DND-41 (cell line): ENCODE measurements at regions not wholly inside any gene's neighbourhood (a gene's known extent, or its start where the extent isn't known, plus 50 kb on each side); places are given as distances from the start of the nearest gene placed in this dataset.

Experiments used
- ATAC-seq: fragments of 200-7000 bp; cut with Tn5 transposase; 3 replicates; pipeline ENCODE4 v1.9.1; 2021; ENCODE audit warnings: low read depth; ENCODE audit not compliant: insufficient read depth
- DNase-seq: peaks from one replicate; pipeline ENCODE4 v3.0.0-alpha.2; 2020
- H2AFZ ChIP-seq: 2 replicates; pipeline ENCODE4 v1.6.0; 2012; ENCODE audit warnings: low read depth, low read length
- H3K27ac ChIP-seq: 2 replicates; pipeline ENCODE4 v1.5.1; 2012; ENCODE audit warnings: low read length, inconsistent platforms
- H3K27me3 ChIP-seq: fragments of 200-600 bp; sonication (generic); 2 replicates; pipeline ENCODE4 v1.6.0; 2012; ENCODE audit warnings: low read length, mild to moderate bottlenecking, inconsistent platforms; ENCODE audit not compliant: insufficient read depth, poor library complexity
- H3K36me3 ChIP-seq: 2 replicates; pipeline ENCODE4 v1.5.1; 2012; ENCODE audit warnings: low read length, inconsistent platforms; ENCODE audit not compliant: insufficient read depth
- H3K4me1 ChIP-seq: 2 replicates; pipeline ENCODE4 v1.5.1; 2012; ENCODE audit warnings: mild to moderate bottlenecking, low read length; ENCODE audit not compliant: insufficient read depth
- H3K4me2 ChIP-seq: 2 replicates; pipeline ENCODE4 v1.6.0; 2012; ENCODE audit warnings: mild to moderate bottlenecking, moderate library complexity, low read length, inconsistent platforms; ENCODE audit not compliant: insufficient read depth
- H3K4me3 ChIP-seq, 2 experiments: fragments of 200-600 bp in 1 of 2; shearing (Covaris generic) in 1 of 2; 2 replicates each; pipeline ENCODE4 v1.5.1; 2012 to 2016; ENCODE audit warnings: inconsistent platforms in 2 of 2, low read length in 2 of 2, mild to moderate bottlenecking in 2 of 2, low read depth in 1 of 2, moderate library complexity in 1 of 2
- H3K79me2 ChIP-seq: 2 replicates; pipeline ENCODE4 v1.6.0; 2012; ENCODE audit warnings: low read length, inconsistent platforms; ENCODE audit not compliant: insufficient read depth
- H3K9ac ChIP-seq: 2 replicates; pipeline ENCODE4 v1.6.0; 2012; ENCODE audit warnings: low read depth, mild to moderate bottlenecking, inconsistent platforms, low read length, moderate library complexity
- H3K9me3 ChIP-seq: 2 replicates; pipeline ENCODE4 v1.5.1; 2012; ENCODE audit warnings: low read length, moderate library complexity, mild to moderate bottlenecking, inconsistent platforms; ENCODE audit not compliant: insufficient read depth, severe bottlenecking
- H4K20me1 ChIP-seq: 2 replicates; pipeline ENCODE4 v1.6.0; 2012; ENCODE audit warnings: low read length; ENCODE audit not compliant: insufficient read depth
- EZH2 ChIP-seq: IDR thresholded peaks from 3 replicates; pipeline ENCODE4 v1.6.1; 2012; ENCODE audit warnings: borderline replicate concordance, low read depth, mild to moderate bottlenecking, moderate library complexity, low read length, inconsistent platforms; ENCODE audit not compliant: severe bottlenecking
- TF ChIP-seq, protein P1 (sequence below): IDR thresholded peaks from 2 replicates; pipeline ENCODE4 v1.5.1; 2012; ENCODE audit warnings: borderline replicate concordance, low read length, moderate library complexity, mild to moderate bottlenecking; ENCODE audit not compliant: poor library complexity, severe bottlenecking; ENCODE audit errors: extremely low read depth

DNA sequence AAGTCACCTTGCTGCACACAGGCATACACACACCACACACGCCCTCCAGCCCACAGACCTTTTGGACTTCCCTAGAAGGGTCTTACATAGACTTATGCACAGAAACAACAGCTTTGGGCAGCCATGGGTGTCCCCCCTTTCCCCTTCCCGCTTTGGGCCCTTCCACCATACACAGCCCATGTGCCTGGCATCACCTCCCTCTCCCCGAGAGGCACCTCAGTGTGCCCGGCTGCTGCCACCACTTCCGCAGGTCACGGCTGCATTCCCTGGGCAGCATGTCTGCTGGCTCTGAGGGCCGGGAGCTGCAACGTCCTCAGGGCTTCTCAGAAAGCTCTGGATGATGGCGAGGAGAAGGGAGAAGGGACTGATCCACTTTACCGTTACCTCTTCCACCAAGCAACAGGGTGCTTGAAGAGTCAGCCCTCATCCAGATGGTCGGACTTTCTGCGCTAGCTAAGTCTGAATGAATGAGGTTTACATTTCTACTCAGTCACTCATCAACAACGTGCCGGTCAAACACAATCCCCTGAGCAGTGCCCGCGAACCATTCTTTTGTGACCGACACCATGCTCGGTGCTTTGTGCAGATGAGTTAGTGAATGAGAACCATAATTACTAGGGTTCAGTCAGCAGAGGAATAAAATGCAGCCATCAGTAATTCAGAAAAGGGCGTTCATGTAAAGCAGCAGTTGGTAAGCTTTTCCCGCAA lies 72.2 kb upstream of the BCL11B start:
- Histone ChIP-seq H3K4me2 (no peak overlapping the region), H3K27me3 (peaks cover 12% of the 10 kb centered on the region), H3K4me1 (no peaks in the 10 kb centered on the region), H3K36me3 (no peaks in the 10 kb centered on the region), H3K9ac (no peak overlapping the region), H3K79me2 (no peaks in the 10 kb centered on the region), H4K20me1 (no peaks in the 10 kb centered on the region), H2AFZ (peak overlapping the region; percentile 20; the same call in 1 of the 2 replicates), H3K27ac (no peak overlapping the region), H3K9me3 (no peaks in the 10 kb centered on the region), H3K4me3 (no peak overlapping the region)
- no peak for TF ChIP-seq EZH2
- TF ChIP-seq, protein P1, sequence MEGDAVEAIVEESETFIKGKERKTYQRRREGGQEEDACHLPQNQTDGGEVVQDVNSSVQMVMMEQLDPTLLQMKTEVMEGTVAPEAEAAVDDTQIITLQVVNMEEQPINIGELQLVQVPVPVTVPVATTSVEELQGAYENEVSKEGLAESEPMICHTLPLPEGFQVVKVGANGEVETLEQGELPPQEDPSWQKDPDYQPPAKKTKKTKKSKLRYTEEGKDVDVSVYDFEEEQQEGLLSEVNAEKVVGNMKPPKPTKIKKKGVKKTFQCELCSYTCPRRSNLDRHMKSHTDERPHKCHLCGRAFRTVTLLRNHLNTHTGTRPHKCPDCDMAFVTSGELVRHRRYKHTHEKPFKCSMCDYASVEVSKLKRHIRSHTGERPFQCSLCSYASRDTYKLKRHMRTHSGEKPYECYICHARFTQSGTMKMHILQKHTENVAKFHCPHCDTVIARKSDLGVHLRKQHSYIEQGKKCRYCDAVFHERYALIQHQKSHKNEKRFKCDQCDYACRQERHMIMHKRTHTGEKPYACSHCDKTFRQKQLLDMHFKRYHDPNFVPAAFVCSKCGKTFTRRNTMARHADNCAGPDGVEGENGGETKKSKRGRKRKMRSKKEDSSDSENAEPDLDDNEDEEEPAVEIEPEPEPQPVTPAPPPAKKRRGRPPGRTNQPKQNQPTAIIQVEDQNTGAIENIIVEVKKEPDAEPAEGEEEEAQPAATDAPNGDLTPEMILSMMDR = no peak
- no peak for DNase-seq
- ATAC-seq = no peak

DNA sequence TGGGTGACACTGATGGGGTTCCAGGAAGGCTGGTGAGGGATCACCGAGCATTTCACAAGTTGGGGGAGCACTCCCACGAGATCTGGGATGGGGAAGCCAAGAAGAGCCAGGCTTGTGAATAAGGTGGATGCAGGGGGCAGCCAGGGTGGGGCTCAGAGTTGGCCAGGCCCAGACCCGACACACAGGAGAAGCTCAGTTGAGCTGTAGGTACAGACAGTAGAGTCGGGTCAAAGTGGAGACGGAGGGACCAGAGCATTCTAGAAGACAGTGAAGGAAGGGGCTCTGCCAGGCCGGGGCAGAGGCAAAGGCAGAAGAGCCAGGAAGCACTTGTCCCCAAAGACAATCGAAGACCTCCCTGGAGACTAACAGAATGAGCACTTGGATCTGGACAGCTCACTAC lies 70.9 kb upstream of the BCL11B start:
- Histone ChIP-seq H3K9ac (no peak overlapping the region), H3K9me3 (no peaks in the 10 kb centered on the region), H3K4me3 (no peak overlapping the region), H3K4me1 (no peaks in the 10 kb centered on the region), H3K79me2 (no peaks in the 10 kb centered on the region), H2AFZ (no peak overlapping the region), H4K20me1 (no peaks in the 10 kb centered on the region), H3K36me3 (no peaks in the 10 kb centered on the region), H3K27me3 (peaks cover 12% of the 10 kb centered on the region), H3K4me2 (no peak overlapping the region), H3K27ac (no peak overlapping the region)
- ATAC-seq (no peak), DNase-seq (no peak)
- TF ChIP-seq, protein P1 = no peak
- no peak for TF ChIP-seq EZH2

DNA sequence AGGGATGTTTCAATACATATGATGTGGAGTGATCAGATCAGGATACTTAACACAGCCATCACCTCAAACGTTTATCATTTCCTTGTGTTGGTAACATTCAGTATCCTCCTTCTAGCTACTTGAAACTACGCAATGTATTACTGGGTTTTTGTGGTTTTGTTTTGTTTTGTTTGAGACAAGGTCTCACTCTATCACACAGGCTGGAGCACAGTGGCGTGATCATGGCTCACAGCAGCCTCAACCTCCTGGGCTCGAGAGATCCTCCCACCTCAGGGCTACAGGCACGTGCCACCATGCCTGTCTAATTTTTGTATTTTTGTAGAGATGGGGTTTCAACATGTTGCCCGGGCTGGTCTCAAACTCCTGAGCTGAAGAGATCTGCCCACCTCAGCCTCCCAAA lies 70.2 kb upstream of the BCL11B start:
- TF ChIP-seq EZH2 = no peak
- TF ChIP-seq, protein P1 = no peak
- DNase-seq = no peak
- Histone ChIP-seq H3K4me3 (no peak overlapping the region), H3K36me3 (no peaks in the 10 kb centered on the region), H4K20me1 (no peaks in the 10 kb centered on the region), H3K27me3 (peaks cover 12% of the 10 kb centered on the region), H3K4me1 (no peaks in the 10 kb centered on the region), H3K79me2 (no peaks in the 10 kb centered on the region), H3K9ac (no peak overlapping the region), H2AFZ (no peak overlapping the region), H3K27ac (no peak overlapping the region), H3K9me3 (no peaks in the 10 kb centered on the region), H3K4me2 (no peak overlapping the region)
- no peak for ATAC-seq

DNA sequence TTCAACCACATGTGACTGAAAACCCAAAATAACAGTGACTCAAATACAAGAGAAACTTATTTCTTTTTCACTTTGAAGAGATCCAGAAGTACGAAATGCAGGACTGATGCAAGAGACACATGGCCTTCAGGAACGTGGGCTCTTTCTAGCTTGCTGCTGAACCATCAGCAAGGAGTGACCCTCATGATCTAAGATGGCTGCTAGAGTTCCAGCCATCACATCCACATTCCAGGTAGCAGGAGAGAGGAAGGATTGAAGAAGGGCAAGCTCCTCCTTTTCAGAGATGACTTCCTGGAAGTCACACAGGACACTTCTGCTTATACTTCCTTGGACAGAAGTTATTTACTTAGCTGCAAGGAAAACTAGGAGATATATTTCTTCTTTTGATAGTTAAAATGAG lies 67.6 kb upstream of the BCL11B start:
- peaks cover 12% of the 10 kb centered on the region for H3K27me3 ChIP-seq
- H3K79me2 ChIP-seq = no peaks in the 10 kb centered on the region
- no peak for TF ChIP-seq EZH2
- TF ChIP-seq, protein P1 = no peak
- no peak overlapping the region for H3K4me3 ChIP-seq
- H2AFZ ChIP-seq = no peak overlapping the region
- no peaks in the 10 kb centered on the region for H4K20me1 ChIP-seq
- no peak for DNase-seq
- no peaks in the 10 kb centered on the region for H3K36me3 ChIP-seq
- no peak for ATAC-seq
- H3K27ac ChIP-seq = no peak overlapping the region
- H3K4me2 ChIP-seq = no peak overlapping the region
- no peaks in the 10 kb centered on the region for H3K4me1 ChIP-seq
- H3K9me3 ChIP-seq = no peaks in the 10 kb centered on the region
- H3K9ac ChIP-seq = no peak overlapping the region
